Fibroblast of skin of back (primary cell): ENCODE measurements at regions not wholly inside any gene's neighbourhood (a gene's known extent, or its start where the extent isn't known, plus 50 kb on each side); places are given as distances from the start of the nearest gene placed in this dataset.

Experiments used
- DNase-seq: peaks from one replicate; pipeline ENCODE4 v3.0.0-alpha.2; 2013

DNA sequence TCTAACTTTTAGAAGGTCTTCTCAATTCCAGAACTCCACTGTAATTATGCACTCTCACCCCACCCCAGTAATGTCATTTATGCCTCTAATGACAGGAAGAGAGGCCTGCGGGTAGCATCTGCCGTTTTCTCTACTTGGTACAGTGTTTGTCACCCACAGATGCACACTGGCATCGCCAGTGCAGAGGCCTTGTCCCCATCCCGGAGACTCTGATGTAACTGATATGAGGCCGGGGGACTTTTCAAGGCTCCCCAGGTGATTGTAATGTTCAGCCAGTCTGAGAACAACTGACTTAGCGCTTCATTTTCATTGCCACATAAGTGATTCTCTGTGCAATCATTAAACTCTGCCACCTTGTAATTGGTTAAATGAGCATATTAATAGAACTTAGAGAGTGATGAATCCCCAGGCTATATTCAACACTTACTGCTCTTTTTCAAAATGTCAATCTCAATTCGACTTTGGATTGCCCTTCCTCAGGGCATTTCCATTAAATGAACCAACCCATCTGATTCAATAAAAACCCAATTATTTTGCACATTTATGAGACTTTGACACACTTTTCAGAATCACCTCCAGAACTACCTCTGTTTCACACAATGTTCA lies 113.2 kb downstream of the HERPUD2 start:
- DNase-seq, result no peak

GRCh38 chr7:35576031-35576573 lies 118.8 kb downstream of the HERPUD2 start:
- DNase-seq, result no peak

GRCh38 chr7:35571611-35572240 lies 123.2 kb downstream of the HERPUD2 start:
- DNase-seq, result no peak

DNA sequence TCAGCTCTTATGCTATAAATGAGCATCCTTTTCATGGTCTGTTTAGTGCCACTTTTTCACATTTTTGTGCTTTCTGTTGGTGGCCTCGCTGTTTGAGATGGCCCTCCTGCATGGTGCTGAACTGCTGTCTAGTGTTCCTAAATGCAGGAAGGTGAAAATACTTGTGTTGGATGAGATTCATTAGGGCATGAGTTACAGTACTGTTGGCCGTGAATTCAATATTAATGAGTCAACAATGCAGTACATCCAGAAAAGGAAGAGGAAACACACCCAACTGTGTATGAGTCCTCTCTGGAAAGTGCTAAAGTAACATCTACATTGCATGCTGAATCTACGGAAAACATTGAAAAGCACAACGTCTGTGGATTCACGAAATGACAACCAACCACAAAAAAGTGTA lies 124.0 kb downstream of the HERPUD2 start:
- no peak for DNase-seq

DNA sequence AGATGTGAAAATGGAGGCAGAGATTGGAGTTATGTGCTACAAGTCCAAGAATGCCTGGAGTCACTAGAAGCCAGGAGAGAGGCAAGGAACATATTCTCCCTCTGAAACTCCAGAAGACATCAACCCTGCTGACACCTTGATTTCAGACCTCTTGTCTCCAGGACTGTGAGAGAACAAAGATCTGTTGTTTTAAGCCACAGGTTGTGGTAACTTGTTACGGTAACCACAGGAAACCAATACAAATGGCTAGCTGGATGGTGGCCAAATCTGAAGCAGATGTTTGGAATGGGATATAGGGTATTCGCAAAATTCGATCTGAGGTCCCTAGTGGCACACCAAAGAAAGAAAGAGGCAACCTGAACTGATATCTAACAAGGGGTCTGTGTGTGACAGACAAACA lies 129.0 kb downstream of the HERPUD2 start:
- no peak for DNase-seq

GRCh38 chr7:35558841-35559240 lies 136.1 kb downstream of the HERPUD2 start:
- DNase-seq, result no peak

DNA sequence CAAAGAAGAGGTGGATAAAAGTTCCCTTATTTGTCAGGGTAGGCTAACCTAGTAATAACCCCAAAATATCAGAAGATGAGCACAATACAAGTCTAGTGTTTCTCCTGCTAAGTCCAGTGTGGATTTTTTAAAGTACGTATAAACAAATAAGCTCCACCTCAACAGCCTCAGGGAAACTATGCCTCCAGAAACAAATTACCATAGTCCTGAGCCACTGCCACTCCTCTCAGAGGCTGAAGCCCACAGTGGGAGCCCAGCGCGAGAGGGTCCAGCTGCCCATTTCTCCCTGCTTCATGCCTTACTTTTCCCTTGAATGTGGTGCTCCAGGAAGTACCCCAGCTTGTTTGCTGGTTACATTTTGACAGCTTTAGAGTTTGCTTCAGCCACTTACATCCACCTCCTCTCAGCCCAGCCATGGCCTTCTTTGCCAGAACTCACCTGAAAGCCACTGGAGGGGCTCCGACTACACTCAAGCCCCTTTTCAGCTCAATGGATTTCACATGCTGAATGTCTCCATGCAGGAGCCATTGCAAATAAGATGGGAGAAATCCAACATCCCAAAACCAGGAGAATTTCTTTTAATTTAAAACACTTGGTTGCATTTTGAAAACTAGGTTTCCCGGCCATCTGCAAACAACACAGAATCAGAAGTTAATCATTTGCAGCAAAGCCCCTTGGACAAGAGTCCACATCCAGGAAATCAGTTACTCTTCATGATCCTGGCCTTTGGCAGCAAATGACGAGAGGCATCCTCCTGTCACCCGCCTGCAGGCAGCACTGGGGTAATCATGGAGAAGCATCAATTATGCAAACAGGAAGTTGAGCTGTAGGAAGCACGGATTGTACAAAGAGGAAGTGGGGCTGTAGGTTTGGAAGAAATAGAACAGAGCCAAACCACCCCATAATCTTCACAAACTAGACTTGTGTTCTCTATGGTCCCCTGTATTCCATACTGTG lies 138.1 kb downstream of the HERPUD2 start:
- DNase-seq, result no peak

- no peak for DNase-seq
These were observed 139.0 kb downstream of the HERPUD2 start for GRCh38 chr7:35555934-35556333.

DNA sequence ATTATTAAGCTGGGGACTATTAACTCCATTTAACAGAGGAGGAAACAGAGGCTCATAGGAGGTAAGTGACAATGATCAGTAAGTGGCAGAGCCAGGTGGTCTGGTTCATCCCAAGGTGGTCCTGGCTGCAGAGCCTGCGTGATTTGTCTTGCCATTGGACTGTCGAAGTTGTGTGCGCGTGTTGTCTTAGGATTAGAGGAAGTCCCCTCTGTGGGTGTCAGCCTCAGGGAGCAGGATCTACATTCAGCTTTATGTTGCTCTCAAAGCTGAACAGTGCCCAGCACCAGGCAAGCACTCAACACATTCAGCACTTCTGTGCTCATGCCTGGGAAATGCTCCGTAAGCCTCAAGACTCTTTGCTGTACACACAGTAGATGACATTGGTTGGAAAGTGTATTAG lies 139.5 kb downstream of the HERPUD2 start:
- DNase-seq, result no peak

- DNase-seq, result no peak
These were observed 141.4 kb downstream of the HERPUD2 start for GRCh38 chr7:35553519-35553918.

DNA sequence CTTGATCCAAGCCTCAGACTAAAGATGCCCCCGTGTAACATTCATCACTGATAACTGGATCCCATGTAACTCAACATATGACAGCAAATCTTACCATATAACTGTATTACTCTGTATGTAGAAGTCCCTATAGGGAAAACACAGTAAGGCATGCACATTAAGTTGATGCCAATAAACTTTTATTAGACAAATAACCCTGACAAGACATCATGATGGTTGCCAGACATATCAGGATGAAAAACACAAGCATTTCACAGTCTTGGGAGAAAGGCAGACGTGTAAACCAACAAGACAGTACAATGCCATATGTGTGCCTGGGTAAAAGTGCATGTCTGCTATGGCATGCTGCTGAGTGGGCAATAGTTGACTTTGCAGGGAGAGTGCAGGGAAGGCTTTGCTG lies 142.2 kb downstream of the HERPUD2 start:
- DNase-seq, result no peak

- DNase-seq, result no peak
These were observed 143.4 kb downstream of the HERPUD2 start for GRCh38 chr7:35551321-35552081.

- DNase-seq, result no peak
These were observed 144.1 kb downstream of the HERPUD2 start for GRCh38 chr7:35550831-35551230.

- no peak for DNase-seq
These were observed 145.2 kb downstream of the HERPUD2 start for GRCh38 chr7:35549781-35550180.

- no peak for DNase-seq
These were observed 146.6 kb downstream of the HERPUD2 start for GRCh38 chr7:35548291-35548690.

- DNase-seq, result no peak
These were observed 148.1 kb downstream of the HERPUD2 start for GRCh38 chr7:35546691-35547429.

- DNase-seq, result no peak
These were observed 149.1 kb downstream of the HERPUD2 start for GRCh38 chr7:35545831-35546230.

GRCh38 chr7:35544028-35544742 lies 150.8 kb downstream of the HERPUD2 start:
- DNase-seq, result no peak

- peak; percentile 60 for DNase-seq
These were observed 157.6 kb downstream of the HERPUD2 start for GRCh38 chr7:35537067-35538023.

DNA sequence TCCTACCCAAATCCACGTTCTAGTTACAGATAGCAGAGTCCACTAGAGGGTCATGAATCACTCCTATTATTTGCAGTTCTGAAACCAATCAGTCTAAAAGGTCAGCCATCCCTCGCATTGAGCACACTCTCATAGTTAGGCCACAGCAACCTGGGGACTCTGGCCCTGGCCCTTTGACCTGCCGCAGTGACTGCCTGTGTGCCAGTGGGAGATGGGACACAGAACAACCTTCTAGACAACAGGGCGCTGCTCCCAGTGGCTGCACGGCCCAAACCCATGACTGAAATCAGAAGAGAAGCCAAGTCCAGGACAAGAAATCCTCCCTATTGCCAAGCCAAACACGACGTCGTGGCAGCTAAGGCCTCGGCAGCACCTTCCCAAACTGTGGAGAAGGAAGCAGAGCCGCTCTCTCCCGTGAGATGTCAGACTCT lies 158.5 kb downstream of the HERPUD2 start:
- no peak for DNase-seq
